AG09309 (cell line): ENCODE measurements at regions not wholly inside any gene's neighbourhood (a gene's known extent, or its start where the extent isn't known, plus 50 kb on each side); places are given as distances from the start of the nearest gene placed in this dataset.

Source experiments
- DNase-seq: peaks from one replicate; pipeline ENCODE4 v3.0.0-alpha.2; 2010; ENCODE audit warnings: low read depth
- H3K4me3 ChIP-seq: 2 replicates; pipeline ENCODE4 v1.5.1; 2011; ENCODE audit warnings: mild to moderate bottlenecking, low read depth, low read length, moderate library complexity; ENCODE audit not compliant: control insufficient read depth
- TF ChIP-seq, protein P1 (sequence below): IDR thresholded peaks from 2 replicates; pipeline ENCODE4 v1.5.1; 2011; ENCODE audit warnings: mild to moderate bottlenecking, low read depth, low read length, inconsistent platforms; ENCODE audit not compliant: insufficient read depth, control insufficient read depth; ENCODE audit errors: missing control alignments

DNA sequence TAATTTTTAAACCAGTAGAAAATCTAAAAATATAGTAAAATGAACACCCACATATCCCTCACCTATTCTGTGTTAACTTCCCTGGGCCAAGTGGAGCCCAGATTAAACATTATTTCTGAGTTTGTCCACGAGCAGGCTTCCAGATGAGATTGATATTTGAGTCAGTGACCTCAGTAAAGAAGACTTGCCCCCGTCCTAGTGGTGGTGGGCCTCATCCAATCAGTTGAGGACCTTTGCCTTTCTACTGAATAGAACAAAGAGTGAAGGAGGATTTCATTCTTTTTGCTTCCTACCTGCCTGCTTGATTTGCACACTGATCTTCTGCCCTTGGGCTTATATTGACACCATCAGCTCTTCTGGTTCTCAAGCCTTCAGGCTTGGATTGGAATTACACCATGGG, 174.7 kb upstream of the PLEKHG7 start:
- no peak overlapping the region for H3K4me3 ChIP-seq
- no peak for DNase-seq
- TF ChIP-seq, protein P1, sequence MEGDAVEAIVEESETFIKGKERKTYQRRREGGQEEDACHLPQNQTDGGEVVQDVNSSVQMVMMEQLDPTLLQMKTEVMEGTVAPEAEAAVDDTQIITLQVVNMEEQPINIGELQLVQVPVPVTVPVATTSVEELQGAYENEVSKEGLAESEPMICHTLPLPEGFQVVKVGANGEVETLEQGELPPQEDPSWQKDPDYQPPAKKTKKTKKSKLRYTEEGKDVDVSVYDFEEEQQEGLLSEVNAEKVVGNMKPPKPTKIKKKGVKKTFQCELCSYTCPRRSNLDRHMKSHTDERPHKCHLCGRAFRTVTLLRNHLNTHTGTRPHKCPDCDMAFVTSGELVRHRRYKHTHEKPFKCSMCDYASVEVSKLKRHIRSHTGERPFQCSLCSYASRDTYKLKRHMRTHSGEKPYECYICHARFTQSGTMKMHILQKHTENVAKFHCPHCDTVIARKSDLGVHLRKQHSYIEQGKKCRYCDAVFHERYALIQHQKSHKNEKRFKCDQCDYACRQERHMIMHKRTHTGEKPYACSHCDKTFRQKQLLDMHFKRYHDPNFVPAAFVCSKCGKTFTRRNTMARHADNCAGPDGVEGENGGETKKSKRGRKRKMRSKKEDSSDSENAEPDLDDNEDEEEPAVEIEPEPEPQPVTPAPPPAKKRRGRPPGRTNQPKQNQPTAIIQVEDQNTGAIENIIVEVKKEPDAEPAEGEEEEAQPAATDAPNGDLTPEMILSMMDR: no peak

DNA sequence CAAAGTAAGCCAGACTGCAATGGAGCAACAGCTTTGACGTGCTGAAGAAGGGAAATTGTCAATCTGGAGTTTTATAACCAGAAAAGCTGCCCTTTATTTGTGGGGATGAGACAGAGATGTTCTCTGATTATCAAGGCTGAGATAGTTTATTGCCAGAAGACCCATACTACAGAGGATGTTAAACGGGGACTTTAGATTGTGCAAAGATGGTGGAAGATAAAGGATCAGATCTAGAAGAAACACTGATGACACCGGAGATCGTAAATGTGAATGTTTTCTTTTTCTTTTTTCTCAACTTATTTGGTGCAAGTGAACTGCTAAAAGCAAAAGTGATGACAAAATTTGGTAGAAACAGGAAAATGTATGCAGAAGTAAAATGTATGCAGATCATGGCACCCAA, 178.3 kb upstream of the PLEKHG7 start:
- TF ChIP-seq, protein P1: no peak
- H3K4me3 ChIP-seq: no peak overlapping the region
- no peak for DNase-seq

DNA sequence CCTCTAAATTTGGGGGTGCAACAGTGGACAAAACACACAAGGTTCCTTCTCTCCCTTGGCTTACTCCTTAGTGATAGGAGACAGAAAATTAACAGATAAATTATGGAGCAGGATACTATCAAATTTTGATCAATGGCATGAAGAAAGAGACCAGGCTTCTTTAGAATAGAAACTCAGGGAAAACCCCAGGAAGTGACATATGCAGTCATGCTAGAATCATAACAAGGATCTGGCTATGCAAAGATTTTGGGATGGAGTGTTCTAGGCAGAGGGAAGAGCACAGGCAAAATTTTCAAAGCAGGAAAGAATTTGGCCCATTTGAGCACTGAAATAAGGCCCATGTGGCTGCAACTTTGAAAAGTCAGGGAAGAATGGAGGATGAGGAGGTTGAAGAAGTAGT, 182.3 kb upstream of the PLEKHG7 start:
- TF ChIP-seq, protein P1: no peak
- H3K4me3 ChIP-seq: no peak overlapping the region
- DNase-seq: no peak

DNA sequence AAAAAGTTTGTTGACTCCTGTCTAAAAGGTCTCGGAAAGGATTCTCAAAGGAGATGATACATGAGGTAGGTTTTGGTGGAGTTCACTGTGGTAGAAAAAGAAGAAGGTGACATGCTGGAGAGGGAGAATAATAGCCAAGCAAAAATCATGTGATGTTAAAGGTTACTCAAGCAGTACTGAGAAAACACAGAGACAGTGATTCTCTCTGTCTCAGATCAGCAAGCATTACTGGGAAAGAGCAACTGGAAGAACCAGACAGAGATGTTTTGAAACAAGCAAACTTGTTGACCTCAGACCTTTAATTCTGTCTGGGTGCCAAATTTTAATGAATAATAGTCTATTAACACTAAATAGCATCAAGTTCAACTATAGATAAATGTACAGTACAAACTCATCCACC, 183.5 kb upstream of the PLEKHG7 start:
- no peak overlapping the region for H3K4me3 ChIP-seq
- TF ChIP-seq, protein P1: no peak

DNA sequence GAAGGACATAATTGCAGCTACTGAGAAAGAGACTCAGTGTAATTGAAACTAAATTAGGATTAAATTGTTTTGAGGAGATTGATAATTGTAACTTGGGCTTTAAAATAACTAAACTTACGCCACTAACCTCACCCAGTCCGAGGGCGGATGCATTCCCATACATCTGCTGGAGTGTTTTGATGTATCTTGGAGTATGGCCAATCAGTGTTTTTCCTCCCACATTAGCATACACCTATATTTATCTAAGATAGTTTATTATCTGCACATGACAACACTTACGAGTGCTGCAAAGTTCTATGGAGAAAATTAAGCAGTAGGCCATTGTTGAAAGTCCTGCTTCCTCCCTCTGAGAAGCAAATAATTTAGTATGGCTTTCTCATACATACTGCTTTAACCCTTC, 184.7 kb upstream of the PLEKHG7 start:
- DNase-seq: no peak
- TF ChIP-seq, protein P1: no peak
- no peak overlapping the region for H3K4me3 ChIP-seq

More for the DNA sequence above, 183.5 kb upstream of the PLEKHG7 start:
- no peak for DNase-seq

DNA sequence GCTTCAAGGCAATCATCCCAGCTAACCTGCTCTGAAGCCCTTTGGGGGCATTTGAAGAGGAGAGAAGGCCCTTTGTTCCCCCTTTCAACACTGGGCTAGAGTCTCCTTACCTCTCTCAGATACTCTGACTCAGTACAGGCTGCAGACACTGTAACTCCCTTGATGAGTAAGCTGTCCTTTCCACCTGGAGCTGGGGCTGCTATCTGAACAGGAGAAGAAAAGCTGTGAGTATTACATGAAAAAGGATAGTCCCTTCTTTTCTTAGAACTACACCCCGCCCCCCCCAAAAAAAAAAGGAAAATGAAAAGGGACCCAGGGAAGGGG, 186.6 kb upstream of the PLEKHG7 start:
- H3K4me3 ChIP-seq: no peak overlapping the region
- no peak for DNase-seq
- TF ChIP-seq, protein P1: no peak

DNA sequence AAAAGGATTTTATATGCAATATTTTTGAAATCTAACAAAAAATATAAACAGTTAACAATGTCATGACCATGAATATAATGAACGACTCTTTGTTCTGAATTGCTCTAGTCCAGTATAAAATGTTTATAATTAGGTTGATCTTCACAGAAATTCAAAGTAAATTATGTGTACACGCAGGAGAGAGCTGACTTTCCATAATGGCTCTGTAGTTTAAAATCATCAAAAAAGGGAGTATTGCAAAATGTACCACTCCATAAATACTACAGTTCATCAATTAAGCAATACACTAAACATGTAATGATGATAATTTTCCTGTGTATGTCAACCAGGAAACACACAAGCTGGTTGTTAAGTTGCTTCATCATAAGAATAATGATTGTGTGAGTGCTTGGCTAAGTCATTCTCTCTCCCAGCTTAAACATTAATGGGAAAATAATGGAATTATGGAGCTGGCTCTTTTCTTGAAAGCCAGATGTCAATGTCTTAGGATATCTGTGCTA, 189.5 kb upstream of the PLEKHG7 start:
- no peak overlapping the region for H3K4me3 ChIP-seq
- DNase-seq: no peak
- TF ChIP-seq, protein P1: no peak
